ENCODE measurements at regions not wholly inside any gene's neighbourhood (a gene's known extent, or its start where the extent isn't known, plus 50 kb on each side); places are given as distances from the start of the nearest gene placed in this dataset.

DNA sequence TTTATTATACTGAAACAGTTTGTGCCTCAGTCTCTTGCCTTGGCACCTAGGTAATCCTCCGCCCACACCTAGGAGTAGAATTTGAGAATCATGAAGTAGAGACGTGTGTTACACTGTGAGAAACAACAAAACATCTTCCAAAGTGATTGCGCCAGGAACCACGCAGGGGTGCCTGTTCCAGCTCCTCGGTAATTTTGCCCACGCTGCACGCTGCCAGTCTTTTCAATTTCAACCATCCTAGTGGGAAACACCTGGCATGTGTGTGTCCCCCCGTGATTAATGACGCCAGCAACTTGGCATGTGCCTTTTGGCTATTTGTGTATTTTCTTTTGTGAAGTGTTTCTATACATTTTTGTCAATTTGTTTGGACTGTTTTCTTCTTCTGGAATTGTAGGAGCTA lies 919.1 kb downstream of the BRD1 start:
- TF ChIP-seq CTCF (IDR thresholded peaks at IDR 0.05; ENCODE audit: insufficient read depth, low read length): no peak
- TF ChIP-seq REST (IDR thresholded peaks at IDR 0.05; ENCODE audit: insufficient replicate concordance, low read depth): no peak
- no peak for TF ChIP-seq POLR2AphosphoS5 (IDR thresholded peaks at IDR 0.05; ENCODE audit: low read depth)
- TF ChIP-seq GABPA (IDR thresholded peaks at IDR 0.05; ENCODE audit: low read depth): no peak
- TF ChIP-seq SPI1 (IDR thresholded peaks at IDR 0.05; ENCODE audit: borderline replicate concordance, low read depth): no peak

All from HL-60 (cell line).